T-helper 2 cell treated with Interferon-gamma antibody and Interleukin-4, amounts not matched to agents 5 μg/mL and 100 μg/mL, for 36 hours (primary cell): ENCODE measurements at regions not wholly inside any gene's neighbourhood (a gene's known extent, or its start where the extent isn't known, plus 50 kb on each side); places are given as distances from the start of the nearest gene placed in this dataset.
"Not testable (repeated sequence)": the region's sequence is repeated elsewhere in the genome, so short reads cannot be mapped to it uniquely, and the experiment has no call there.

Source experiments
- DNase-seq: peaks from one replicate; pipeline ENCODE4 v3.0.0; 2021; ENCODE audit warnings: low spot score
- H3K27ac Mint-ChIP-seq: one replicate; pipeline ENCODE4 v1.8.0; 2021; ENCODE audit warnings: mild to moderate bottlenecking, mixed read lengths
- H3K27me3 Mint-ChIP-seq: one replicate; pipeline ENCODE4 v1.8.0; 2021; ENCODE audit warnings: low read depth, mixed read lengths
- H3K36me3 Mint-ChIP-seq: one replicate; pipeline ENCODE4 v1.8.0; 2021; ENCODE audit warnings: low read depth, mixed read lengths
- H3K4me1 Mint-ChIP-seq: one replicate; pipeline ENCODE4 v1.8.0; 2021; ENCODE audit warnings: low read depth, mixed read lengths
- H3K4me3 Mint-ChIP-seq: one replicate; pipeline ENCODE4 v1.8.0; 2022; ENCODE audit warnings: mild to moderate bottlenecking, moderate library complexity, mixed read lengths
- H3K9me3 Mint-ChIP-seq: one replicate; pipeline ENCODE4 v1.8.0; 2021; ENCODE audit warnings: mixed read lengths

GRCh38 chr5:72681781-72682180 lies 134.7 kb upstream of the TNPO1 start:
- no peak overlapping the region for H3K4me3 Mint-ChIP-seq
- H3K4me1 Mint-ChIP-seq: no peaks in the 10 kb centered on the region
- peaks cover 2% of the 10 kb centered on the region for H3K27me3 Mint-ChIP-seq
- no peak for DNase-seq
- H3K27ac Mint-ChIP-seq: no peak overlapping the region
- no peaks in the 10 kb centered on the region for H3K36me3 Mint-ChIP-seq
- no peaks in the 10 kb centered on the region for H3K9me3 Mint-ChIP-seq

- no peak overlapping the region for H3K4me3 Mint-ChIP-seq
- no peaks in the 10 kb centered on the region for H3K4me1 Mint-ChIP-seq
- no peaks in the 10 kb centered on the region for H3K27me3 Mint-ChIP-seq
- no peaks in the 10 kb centered on the region for H3K36me3 Mint-ChIP-seq
- DNase-seq: no peak
- H3K9me3 Mint-ChIP-seq: no peaks in the 10 kb centered on the region
- H3K27ac Mint-ChIP-seq: no peak overlapping the region
Measured at GRCh38 chr5:72677447-72677846, 139.0 kb upstream of the TNPO1 start.

- not testable (repeated sequence) for H3K36me3 Mint-ChIP-seq, H3K27me3 Mint-ChIP-seq, DNase-seq, H3K4me1 Mint-ChIP-seq, H3K9me3 Mint-ChIP-seq, H3K4me3 Mint-ChIP-seq, H3K27ac Mint-ChIP-seq
Measured at GRCh38 chr5:72676831-72677230, 139.6 kb upstream of the TNPO1 start.

- no peaks in the 10 kb centered on the region for H3K36me3 Mint-ChIP-seq
Measured at GRCh38 chr5:72673623-72674022, 142.8 kb upstream of the TNPO1 start.

GRCh38 chr5:72673180-72673579 lies 143.3 kb upstream of the TNPO1 start:
- Mint-ChIP-seq H3K36me3 (no peaks in the 10 kb centered on the region), H3K4me3 (no peak overlapping the region), H3K27ac (no peak overlapping the region), H3K4me1 (no peaks in the 10 kb centered on the region), H3K27me3 (peaks cover 7% of the 10 kb centered on the region), H3K9me3 (no peaks in the 10 kb centered on the region)
- no peak for DNase-seq

More at GRCh38 chr5:72673623-72674022, 142.8 kb upstream of the TNPO1 start:
- H3K4me3 Mint-ChIP-seq: no peak overlapping the region
- no peaks in the 10 kb centered on the region for H3K9me3 Mint-ChIP-seq
- no peak overlapping the region for H3K27ac Mint-ChIP-seq
- H3K4me1 Mint-ChIP-seq: no peaks in the 10 kb centered on the region
- no peak for DNase-seq
- H3K27me3 Mint-ChIP-seq: peaks cover 7% of the 10 kb centered on the region

- no peaks in the 10 kb centered on the region for H3K9me3 Mint-ChIP-seq
- H3K27ac Mint-ChIP-seq: no peak overlapping the region
- H3K27me3 Mint-ChIP-seq: peaks cover 7% of the 10 kb centered on the region
- no peak for DNase-seq
- H3K4me1 Mint-ChIP-seq: no peaks in the 10 kb centered on the region
- H3K4me3 Mint-ChIP-seq: no peak overlapping the region
- H3K36me3 Mint-ChIP-seq: no peaks in the 10 kb centered on the region
Measured at GRCh38 chr5:72667708-72668107, 148.8 kb upstream of the TNPO1 start.

- DNase-seq: no peak
- no peaks in the 10 kb centered on the region for H3K9me3 Mint-ChIP-seq
- H3K4me1 Mint-ChIP-seq: no peaks in the 10 kb centered on the region
- H3K27ac Mint-ChIP-seq: no peak overlapping the region
- no peak overlapping the region for H3K4me3 Mint-ChIP-seq
- H3K36me3 Mint-ChIP-seq: no peaks in the 10 kb centered on the region
- H3K27me3 Mint-ChIP-seq: peaks cover 2% of the 10 kb centered on the region
Measured at GRCh38 chr5:72662936-72663335, 153.5 kb upstream of the TNPO1 start.

GRCh38 chr5:72662305-72662704 lies 154.2 kb upstream of the TNPO1 start:
- H3K36me3 Mint-ChIP-seq: no peaks in the 10 kb centered on the region
- H3K4me3 Mint-ChIP-seq: no peak overlapping the region
- no peak for DNase-seq
- H3K9me3 Mint-ChIP-seq: no peaks in the 10 kb centered on the region
- H3K27me3 Mint-ChIP-seq: peaks cover 2% of the 10 kb centered on the region
- H3K27ac Mint-ChIP-seq: no peak overlapping the region
- no peaks in the 10 kb centered on the region for H3K4me1 Mint-ChIP-seq

- no peak for DNase-seq
Measured at GRCh38 chr5:72661405-72661804, 154.2 kb upstream of the ZNF366 start.

GRCh38 chr5:72659726-72660125 lies 152.5 kb upstream of the ZNF366 start:
- Mint-ChIP-seq H3K4me1 (no peaks in the 10 kb centered on the region), H3K9me3 (no peaks in the 10 kb centered on the region), H3K36me3 (no peaks in the 10 kb centered on the region), H3K27me3 (peaks cover 2% of the 10 kb centered on the region), H3K4me3 (no peak overlapping the region), H3K27ac (no peak overlapping the region)
- no peak for DNase-seq

More at GRCh38 chr5:72661405-72661804, 154.2 kb upstream of the ZNF366 start:
- Mint-ChIP-seq H3K27ac (no peak overlapping the region), H3K4me1 (no peaks in the 10 kb centered on the region), H3K27me3 (peaks cover 2% of the 10 kb centered on the region), H3K9me3 (no peaks in the 10 kb centered on the region), H3K4me3 (no peak overlapping the region), H3K36me3 (no peaks in the 10 kb centered on the region)

GRCh38 chr5:72658761-72659540 lies 151.7 kb upstream of the ZNF366 start:
- Mint-ChIP-seq H3K9me3 (no peaks in the 10 kb centered on the region), H3K27ac (no peak overlapping the region), H3K4me1 (no peaks in the 10 kb centered on the region), H3K4me3 (no peak overlapping the region), H3K27me3 (peaks cover 2% of the 10 kb centered on the region), H3K36me3 (no peaks in the 10 kb centered on the region)
- no peak for DNase-seq

- no peaks in the 10 kb centered on the region for H3K36me3 Mint-ChIP-seq
- no peak for DNase-seq
- H3K9me3 Mint-ChIP-seq: no peaks in the 10 kb centered on the region
- no peak overlapping the region for H3K27ac Mint-ChIP-seq
- H3K27me3 Mint-ChIP-seq: peaks cover 2% of the 10 kb centered on the region
- no peaks in the 10 kb centered on the region for H3K4me1 Mint-ChIP-seq
- H3K4me3 Mint-ChIP-seq: no peak overlapping the region
Measured at GRCh38 chr5:72658161-72658560, 151.0 kb upstream of the ZNF366 start.

GRCh38 chr5:72656756-72657513 lies 149.7 kb upstream of the ZNF366 start:
- no peak for DNase-seq
- Mint-ChIP-seq H3K4me3 (no peak overlapping the region), H3K9me3 (no peaks in the 10 kb centered on the region), H3K27me3 (peaks cover 2% of the 10 kb centered on the region), H3K27ac (no peak overlapping the region), H3K4me1 (no peaks in the 10 kb centered on the region), H3K36me3 (no peaks in the 10 kb centered on the region)

GRCh38 chr5:72656331-72656730 lies 149.1 kb upstream of the ZNF366 start:
- Mint-ChIP-seq H3K36me3 (no peaks in the 10 kb centered on the region), H3K27ac (no peak overlapping the region), H3K4me1 (no peaks in the 10 kb centered on the region), H3K4me3 (no peak overlapping the region), H3K9me3 (no peaks in the 10 kb centered on the region), H3K27me3 (peaks cover 2% of the 10 kb centered on the region)
- DNase-seq: no peak
